Progenitor cell of endocrine pancreas (in vitro differentiated cells): ENCODE measurements at regions not wholly inside any gene's neighbourhood (a gene's known extent, or its start where the extent isn't known, plus 50 kb on each side); places are given as distances from the start of the nearest gene placed in this dataset.

Source experiments
- DNase-seq: peaks from one replicate; pipeline ENCODE4 v3.0.0; 2021; ENCODE audit warnings: low spot score; ENCODE audit not compliant: unreplicated experiment
- H3K27ac Mint-ChIP-seq: 2 replicates; pipeline ENCODE4 v1.8.0; 2021; ENCODE audit warnings: mild to moderate bottlenecking, moderate library complexity, mixed read lengths
- H3K27me3 Mint-ChIP-seq: 2 replicates; pipeline ENCODE4 v1.8.0; 2021; ENCODE audit warnings: mixed read lengths
- H3K36me3 Mint-ChIP-seq: 2 replicates; pipeline ENCODE4 v1.8.0; 2022; ENCODE audit warnings: mixed read lengths; ENCODE audit not compliant: insufficient read depth
- H3K4me1 Mint-ChIP-seq: 2 replicates; pipeline ENCODE4 v1.8.0; 2021; ENCODE audit warnings: low read depth, mixed read lengths
- H3K4me3 Mint-ChIP-seq: 2 replicates; pipeline ENCODE4 v1.8.0; 2021; ENCODE audit warnings: low read depth, mild to moderate bottlenecking, moderate library complexity, mixed read lengths
- H3K9me3 Mint-ChIP-seq: 2 replicates; pipeline ENCODE4 v1.8.0; 2021; ENCODE audit warnings: low read depth, mixed read lengths
- CTCF ChIP-seq: fragments of 200-600 bp; sonication (generic); IDR thresholded peaks from one replicate; pipeline ENCODE4 v1.5.0; 2021; ENCODE audit warnings: antibody characterized with exemption, mild to moderate bottlenecking; ENCODE audit not compliant: unreplicated experiment

DNA sequence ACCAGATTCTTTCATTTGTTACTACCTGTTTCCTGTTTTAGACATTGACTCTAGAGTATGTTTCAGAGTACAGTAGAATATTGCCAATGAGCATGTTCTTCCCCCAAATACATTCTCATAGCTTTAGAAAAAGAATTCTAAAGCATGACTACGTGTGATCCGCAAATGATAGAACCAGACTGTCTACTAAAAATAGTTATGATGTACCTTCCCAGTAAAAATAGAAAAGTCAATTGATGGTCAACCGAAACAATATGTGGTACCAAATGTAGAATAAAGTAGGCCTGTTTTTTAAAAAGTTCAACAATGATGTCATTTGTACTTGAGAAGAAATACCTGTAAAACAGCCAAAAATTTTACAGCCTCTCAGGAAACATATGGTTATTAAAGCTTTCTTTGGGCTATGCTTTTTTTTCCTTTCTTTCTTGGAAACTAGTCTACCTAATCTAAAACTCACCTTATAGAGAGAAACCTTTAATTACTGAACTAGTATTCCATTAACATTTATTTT is 130.1 kb upstream of the MTHFD1L start:
- H3K27me3 Mint-ChIP-seq: no peaks in the 10 kb centered on the region
- H3K27ac Mint-ChIP-seq: no peak overlapping the region
- no peak for TF ChIP-seq CTCF
- peaks cover 14% of the 10 kb centered on the region for H3K4me1 Mint-ChIP-seq
- H3K4me3 Mint-ChIP-seq: no peak overlapping the region
- peaks cover 26% of the 10 kb centered on the region for H3K36me3 Mint-ChIP-seq
- H3K9me3 Mint-ChIP-seq: peaks cover 2% of the 10 kb centered on the region
- DNase-seq: no peak

DNA sequence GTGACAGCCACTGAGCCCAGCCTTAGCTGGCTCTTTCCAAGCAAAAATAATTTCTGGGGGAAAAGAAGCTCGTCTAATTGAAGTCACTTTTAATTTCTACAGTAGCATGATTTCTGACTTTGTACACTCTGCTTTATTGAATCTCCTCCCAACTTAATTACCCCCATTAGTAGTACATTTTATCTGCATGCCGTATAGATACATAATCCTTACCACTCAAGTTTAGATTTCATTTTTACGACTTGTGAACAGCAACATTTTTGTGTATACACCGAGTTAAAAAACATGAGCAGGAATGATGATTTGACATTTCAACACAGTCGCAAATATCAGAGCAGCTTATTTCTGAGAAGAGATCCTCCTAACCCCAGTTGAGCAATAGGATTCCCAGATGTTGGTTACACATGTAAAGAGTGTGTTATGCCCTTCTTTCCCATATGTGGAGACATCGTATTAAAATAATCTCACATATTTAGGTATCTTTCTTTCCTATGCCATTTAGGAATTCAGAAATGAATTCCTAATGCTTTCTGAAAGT is 127.3 kb upstream of the MTHFD1L start:
- TF ChIP-seq CTCF: no peak
- Mint-ChIP-seq H3K27ac (peak overlapping the region; percentile 70), H3K36me3 (peaks cover 18% of the 10 kb centered on the region), H3K4me3 (no peak overlapping the region), H3K4me1 (peaks cover 27% of the 10 kb centered on the region), H3K27me3 (no peaks in the 10 kb centered on the region), H3K9me3 (no peaks in the 10 kb centered on the region)
- DNase-seq: no peak

DNA sequence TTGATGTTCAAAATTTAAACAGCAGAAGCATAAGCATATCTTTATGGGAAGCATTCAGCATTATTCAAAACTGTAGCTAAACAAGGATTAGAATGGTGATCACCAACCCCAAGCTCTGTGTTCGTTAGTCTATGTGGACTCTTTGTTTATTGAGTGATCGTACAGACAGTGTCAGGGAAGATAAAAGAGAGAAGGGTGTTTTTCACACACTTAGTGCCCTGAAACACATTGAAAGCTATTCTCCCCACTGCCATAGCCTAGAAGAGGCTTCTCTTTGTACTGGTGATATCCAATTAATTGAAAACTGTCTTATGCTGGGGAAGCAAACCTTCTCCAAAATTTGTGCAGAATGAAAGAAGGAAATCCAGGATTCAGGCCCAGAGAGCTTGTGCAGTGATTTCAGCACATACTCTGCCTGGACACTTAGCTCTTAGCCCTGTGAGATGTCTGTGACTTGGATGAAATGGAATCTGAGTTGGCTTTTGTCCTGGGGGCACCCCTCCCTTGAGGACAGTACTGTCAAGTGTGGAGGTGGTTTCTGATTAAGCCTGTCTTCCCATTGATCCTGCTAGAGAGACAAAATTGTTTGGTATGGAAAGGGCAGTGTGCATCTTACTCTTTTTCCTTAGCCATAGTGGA is 125.7 kb upstream of the MTHFD1L start:
- Mint-ChIP-seq H3K27ac (no peak overlapping the region), H3K36me3 (peaks cover 8% of the 10 kb centered on the region), H3K4me1 (peaks cover 30% of the 10 kb centered on the region), H3K27me3 (no peaks in the 10 kb centered on the region), H3K4me3 (no peak overlapping the region), H3K9me3 (no peaks in the 10 kb centered on the region)
- no peak for DNase-seq
- no peak for TF ChIP-seq CTCF

DNA sequence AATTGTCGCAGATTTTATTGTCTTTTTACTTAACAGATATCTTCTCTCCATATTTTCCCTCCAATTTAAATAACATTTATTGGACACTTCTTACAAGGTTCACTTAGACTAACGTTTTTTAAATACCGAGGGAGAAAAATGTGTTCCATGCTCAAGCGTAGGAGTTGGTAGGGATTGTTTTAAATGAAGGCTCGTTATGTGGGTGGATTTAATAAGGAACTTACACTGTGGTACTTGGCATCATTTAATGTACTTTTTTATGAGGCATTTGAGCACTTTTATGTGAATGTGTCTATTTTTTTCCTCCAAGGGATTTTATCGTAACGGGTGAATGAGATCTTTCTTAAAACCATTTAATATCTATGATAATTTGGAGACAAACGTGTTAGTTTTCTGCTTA is 125.0 kb upstream of the MTHFD1L start:
- TF ChIP-seq CTCF: no peak
- H3K36me3 Mint-ChIP-seq: peaks cover 5% of the 10 kb centered on the region

GRCh38 chr6:150741633-150742200 is 123.8 kb upstream of the MTHFD1L start:
- Mint-ChIP-seq H3K27ac (peak overlapping the region; percentile 68), H3K4me1 (peaks cover 32% of the 10 kb centered on the region), H3K27me3 (no peaks in the 10 kb centered on the region), H3K4me3 (no peak overlapping the region), H3K9me3 (no peaks in the 10 kb centered on the region), H3K36me3 (peaks cover 3% of the 10 kb centered on the region)
- DNase-seq: no peak
- TF ChIP-seq CTCF: peak; percentile 60

More for the DNA sequence above, 125.0 kb upstream of the MTHFD1L start:
- Mint-ChIP-seq H3K4me1 (peaks cover 30% of the 10 kb centered on the region), H3K9me3 (no peaks in the 10 kb centered on the region), H3K27ac (no peak overlapping the region), H3K4me3 (no peak overlapping the region), H3K27me3 (no peaks in the 10 kb centered on the region)
- DNase-seq: no peak
